SK-N-SH (cell line): ENCODE measurements at regions not wholly inside any gene's neighbourhood (a gene's known extent, or its start where the extent isn't known, plus 50 kb on each side); places are given as distances from the start of the nearest gene placed in this dataset.

ENCODE experiments used
- CTCF ChIA-PET: fragments of 300-600, 350-600 bp; formaldehyde crosslinking; extraction: SDS; loops from one replicate; lab custom pipeline; 2021; lab: Yijun Ruan, JAX
- POLR2A ChIA-PET: fragments of 350-600 bp; sonication (Branson Sonifier 250); formaldehyde crosslinking; extraction: SDS; loops from one replicate; lab custom pipeline; 2020; ENCODE audit warnings: antibody characterized with exemption, inconsistent platforms; lab: Yijun Ruan, JAX
- DNase-seq: peaks from one replicate; pipeline ENCODE4 v3.0.0; 2012
- H2AFZ ChIP-seq: fragments of 200-600 bp; sonication (generic); 2 replicates; pipeline ENCODE4 v1.8.1; 2016; ENCODE audit warnings: antibody characterized with exemption, mild to moderate bottlenecking, low read depth
- H3F3A ChIP-seq: fragments of 200-600 bp; sonication (generic); replicated peaks from 2 replicates; pipeline ENCODE3; 2016; ENCODE audit warnings: antibody characterized with exemption, mild to moderate bottlenecking; ENCODE audit not compliant: insufficient read depth
- H3K27ac ChIP-seq, 2 experiments: fragments of 200-500 bp in 1 of 2; fragments of 200-600 bp in 1 of 2; sonication (Bioruptor generic) in 1 of 2; sonication (generic), shearing (Covaris generic) in 1 of 2; 2 replicates each; pipeline versions ENCODE4 v1.5.1 to v1.6.1; 2014 to 2016; ENCODE audit warnings: low read depth in 2 of 2, inconsistent platforms in 1 of 2, low read length in 1 of 2, mild to moderate bottlenecking in 1 of 2, mixed read lengths in 1 of 2
- H3K27me3 ChIP-seq: fragments of 200-600 bp; sonication (generic), shearing (Covaris generic); 2 replicates; pipeline ENCODE4 v1.6.1; 2016; ENCODE audit warnings: mixed run types; ENCODE audit not compliant: insufficient read depth
- H3K36me3 ChIP-seq, 2 experiments: fragments of 200-500 bp in 1 of 2; fragments of 200-600 bp in 1 of 2; sonication (Bioruptor generic) in 1 of 2; sonication (generic) in 1 of 2; replicated peaks in 1 of 2; 2 replicates each; pipeline versions ENCODE3 to v1.5.1; 2014 to 2016; ENCODE audit warnings: low read length in 1 of 2, mild to moderate bottlenecking in 1 of 2; ENCODE audit not compliant: insufficient read depth in 2 of 2, control insufficient read depth in 1 of 2
- H3K4me1 ChIP-seq, 2 experiments: fragments of 200-500 bp in 1 of 2; fragments of 200-600 bp in 1 of 2; sonication (Bioruptor generic) in 1 of 2; sonication (generic), shearing (Covaris generic) in 1 of 2; 2 replicates each; pipeline versions ENCODE4 v1.5.1 to v1.6.1; 2014 to 2016; ENCODE audit warnings: low read depth in 1 of 2, low read length in 1 of 2, mixed run types in 1 of 2; ENCODE audit not compliant: insufficient read depth in 2 of 2, control insufficient read depth in 1 of 2
- H3K4me2 ChIP-seq: fragments of 200-600 bp; sonication (generic), shearing (Covaris generic); 2 replicates; pipeline ENCODE4 v1.6.1; 2017; ENCODE audit warnings: mixed run types
- H3K4me3 ChIP-seq, 2 experiments: fragments of 200-500 bp in 1 of 2; fragments of 200-600 bp in 1 of 2; sonication (Bioruptor generic) in 1 of 2; sonication (generic), shearing (Covaris generic) in 1 of 2; 2 replicates each; pipeline versions ENCODE4 v1.5.1 to v1.8.1; 2014 to 2016; ENCODE audit warnings: low read depth in 2 of 2, inconsistent platforms in 1 of 2, low read length in 1 of 2, mild to moderate bottlenecking in 1 of 2, mixed read lengths in 1 of 2, moderate library complexity in 1 of 2
- H3K79me2 ChIP-seq: fragments of 200-600 bp; sonication (generic); 2 replicates; pipeline ENCODE4 v1.8.1; 2017; ENCODE audit warnings: mild to moderate bottlenecking; ENCODE audit not compliant: insufficient read depth
- H3K9ac ChIP-seq: fragments of 200-600 bp; sonication (generic); 2 replicates; pipeline ENCODE4 v1.6.1; 2017; ENCODE audit warnings: mixed run types
- H3K9me2 ChIP-seq: fragments of 200-600 bp; sonication (generic); 2 replicates; pipeline ENCODE4 v1.6.1; 2017; ENCODE audit warnings: mixed run types
- H3K9me3 ChIP-seq: fragments of 200-600 bp; sonication (generic); 2 replicates; pipeline ENCODE4 v1.6.1; 2017; ENCODE audit warnings: mixed run types, mild to moderate bottlenecking, moderate library complexity
- H4K20me1 ChIP-seq: fragments of 200-600 bp; sonication (generic); 2 replicates; pipeline ENCODE4 v1.6.1; 2017; ENCODE audit warnings: mild to moderate bottlenecking, mixed run types; ENCODE audit not compliant: insufficient read depth
- ELF1 ChIP-seq: IDR thresholded peaks from 2 replicates; pipeline ENCODE4 v1.4.0; 2012
- FOXJ3 ChIP-seq: sonication (generic); formaldehyde crosslinking; IDR thresholded peaks from 2 replicates; pipeline ENCODE4 v1.5.1; 2020; ENCODE audit warnings: mild to moderate bottlenecking, missing genetic modification reagents
- JUND ChIP-seq: IDR thresholded peaks from 2 replicates; pipeline ENCODE4 v1.4.0; 2012
- RAD21 ChIP-seq: IDR thresholded peaks from 2 replicates; pipeline ENCODE4 v1.6.1; 2012; ENCODE audit warnings: mild to moderate bottlenecking, low read length
- RCOR1 ChIP-seq: fragments of 150-350 bp; IDR thresholded peaks from 2 replicates; pipeline ENCODE4 v1.6.1; 2017; ENCODE audit warnings: antibody characterized with exemption, low read length
- REST ChIP-seq: IDR thresholded peaks from 2 replicates; pipeline ENCODE4 v1.6.1; 2012; ENCODE audit warnings: mild to moderate bottlenecking, low read depth, low read length, moderate library complexity
- RXRA ChIP-seq: IDR thresholded peaks from 2 replicates; pipeline ENCODE4 v1.4.0; 2012; ENCODE audit warnings: low read depth, mild to moderate bottlenecking, borderline replicate concordance
- SMC3 ChIP-seq: IDR thresholded peaks from 2 replicates; pipeline ENCODE4 v1.6.1; 2012; ENCODE audit warnings: low read depth, low read length, improper control_type of control experiment
- TCF12 ChIP-seq: IDR thresholded peaks from 2 replicates; pipeline ENCODE4 v1.4.0; 2012
- WGBS: methylation state at CpG from one replicate; pipeline ENCODE4 v1.1.6; 2017; ENCODE audit warnings: low lambda C conversion rate; 5-methylcytosine and 5-hydroxymethylcytosine counted together
- TF ChIP-seq, protein P1 (sequence below): fragments of 200-600 bp; sonication (generic); IDR thresholded peaks from 2 replicates; pipeline ENCODE4 v1.6.1; 2017; ENCODE audit warnings: antibody characterized with exemption, mild to moderate bottlenecking, moderate library complexity

GRCh38 chrX:9311421-9312160 is 153.3 kb upstream of the TBL1X start:
- H3K79me2 ChIP-seq: no peaks in the 10 kb centered on the region
- TF ChIP-seq FOXJ3: no peak
- no peak overlapping the region for H3K27ac ChIP-seq
- H3K4me1 ChIP-seq: no peaks in the 10 kb centered on the region
- H3K9me2 ChIP-seq: no peaks in the 10 kb centered on the region
- H3K9ac ChIP-seq: no peak overlapping the region
- 55% methylated on average over 8 of the region's 8 CpGs for WGBS
- ChIA-PET POLR2A (no interaction called here), CTCF (interaction anchor here (0.7 kb wide), 1 partner anchor 182 kb away, joined by 3 read pairs; no protein-coding TSS in a partner anchor)
- no peaks in the 10 kb centered on the region for H4K20me1 ChIP-seq
- no peaks in the 10 kb centered on the region for H3K27me3 ChIP-seq
- no peaks in the 10 kb centered on the region for H3K9me3 ChIP-seq
- H3K4me3 ChIP-seq: no peak overlapping the region
- no peaks in the 10 kb centered on the region for H3K36me3 ChIP-seq
- DNase-seq: no peak
- H3F3A ChIP-seq: no peaks in the 10 kb centered on the region
- no peak overlapping the region for H2AFZ ChIP-seq
- H3K4me2 ChIP-seq: no peak overlapping the region

GRCh38 chrX:9312922-9313867 is 151.7 kb upstream of the TBL1X start:
- POLR2A ChIA-PET: no interaction called here
- no peaks in the 10 kb centered on the region for H3K9me3 ChIP-seq
- no peaks in the 10 kb centered on the region for H3K36me3 ChIP-seq

DNA sequence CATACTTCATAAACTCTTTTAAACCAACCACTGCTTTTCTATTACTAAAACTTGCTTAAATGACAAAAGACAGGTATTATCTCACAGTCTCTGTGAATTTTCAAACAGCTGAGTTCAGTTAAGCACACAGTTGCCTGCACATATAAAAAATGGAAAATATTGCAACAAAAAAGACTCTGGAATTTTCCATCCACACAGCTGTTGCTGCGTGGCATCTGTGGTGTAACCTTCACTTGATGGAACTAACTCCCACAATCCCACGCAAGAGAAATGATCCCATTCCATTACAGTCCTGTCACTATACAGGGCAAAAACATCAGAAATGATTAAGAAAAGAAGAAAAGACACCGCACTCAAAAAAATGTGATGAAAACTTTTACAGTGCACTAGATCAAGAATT is 149.8 kb upstream of the TBL1X start:
- WGBS: 37% methylated on average over 3 of the region's 3 CpGs
- H3K9ac ChIP-seq: no peak overlapping the region
- H2AFZ ChIP-seq: no peak overlapping the region
- no peak for TF ChIP-seq RCOR1
- TF ChIP-seq, protein P1, sequence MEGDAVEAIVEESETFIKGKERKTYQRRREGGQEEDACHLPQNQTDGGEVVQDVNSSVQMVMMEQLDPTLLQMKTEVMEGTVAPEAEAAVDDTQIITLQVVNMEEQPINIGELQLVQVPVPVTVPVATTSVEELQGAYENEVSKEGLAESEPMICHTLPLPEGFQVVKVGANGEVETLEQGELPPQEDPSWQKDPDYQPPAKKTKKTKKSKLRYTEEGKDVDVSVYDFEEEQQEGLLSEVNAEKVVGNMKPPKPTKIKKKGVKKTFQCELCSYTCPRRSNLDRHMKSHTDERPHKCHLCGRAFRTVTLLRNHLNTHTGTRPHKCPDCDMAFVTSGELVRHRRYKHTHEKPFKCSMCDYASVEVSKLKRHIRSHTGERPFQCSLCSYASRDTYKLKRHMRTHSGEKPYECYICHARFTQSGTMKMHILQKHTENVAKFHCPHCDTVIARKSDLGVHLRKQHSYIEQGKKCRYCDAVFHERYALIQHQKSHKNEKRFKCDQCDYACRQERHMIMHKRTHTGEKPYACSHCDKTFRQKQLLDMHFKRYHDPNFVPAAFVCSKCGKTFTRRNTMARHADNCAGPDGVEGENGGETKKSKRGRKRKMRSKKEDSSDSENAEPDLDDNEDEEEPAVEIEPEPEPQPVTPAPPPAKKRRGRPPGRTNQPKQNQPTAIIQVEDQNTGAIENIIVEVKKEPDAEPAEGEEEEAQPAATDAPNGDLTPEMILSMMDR: no peak
- no peak for TF ChIP-seq RXRA
- no peak for TF ChIP-seq REST
- no peak for TF ChIP-seq JUND
- no peaks in the 10 kb centered on the region; the same call in 1 of the 2 replicates for H3K27me3 ChIP-seq
- no peaks in the 10 kb centered on the region for H3F3A ChIP-seq
- H3K4me3 ChIP-seq: no peak overlapping the region
- no peaks in the 10 kb centered on the region for H3K9me2 ChIP-seq
- no peaks in the 10 kb centered on the region for H3K4me1 ChIP-seq
- no peaks in the 10 kb centered on the region for H3K79me2 ChIP-seq
- H3K36me3 ChIP-seq: no peaks in the 10 kb centered on the region
- DNase-seq: no peak
- POLR2A ChIA-PET: no interaction called here
- no peak overlapping the region for H3K27ac ChIP-seq
- no peaks in the 10 kb centered on the region for H3K9me3 ChIP-seq
- CTCF ChIA-PET: no interaction called here
- no peak overlapping the region for H3K4me2 ChIP-seq
- no peaks in the 10 kb centered on the region for H4K20me1 ChIP-seq

More at GRCh38 chrX:9312922-9313867, 151.7 kb upstream of the TBL1X start:
- CTCF ChIA-PET: interaction anchor here (0.6 to 1.8 kb wide), 9 partner anchors 11 to 118 kb away, joined by 3 to 8 read pairs (median 3); no protein-coding TSS in a partner anchor
- WGBS: 31% methylated on average over 12 of the region's 12 CpGs
- Histone ChIP-seq H3K79me2 (no peaks in the 10 kb centered on the region), H3K27me3 (no peaks in the 10 kb centered on the region; the same call in 1 of the 2 replicates), H3F3A (no peaks in the 10 kb centered on the region), H3K27ac (no peak overlapping the region), H3K4me1 (no peaks in the 10 kb centered on the region), H3K4me3 (no peak overlapping the region), H3K9ac (no peak overlapping the region), H3K4me2 (no peak overlapping the region), H3K9me2 (no peaks in the 10 kb centered on the region), H4K20me1 (no peaks in the 10 kb centered on the region), H2AFZ (no peak overlapping the region)
- peak; percentile 43 for DNase-seq
- peak; percentile 40 for TF ChIP-seq RAD21
- TF ChIP-seq ELF1: no peak
- TF ChIP-seq SMC3: peak; percentile 27; the same call in 1 of the 2 replicates
- TF ChIP-seq, protein P1: peak; percentile 73
- TF ChIP-seq TCF12: no peak
